ENCODE measurements at regions not wholly inside any gene's neighbourhood (a gene's known extent, or its start where the extent isn't known, plus 50 kb on each side); places are given as distances from the start of the nearest gene placed in this dataset.

GRCh38 chr4:132564920-132565319 lies 584.2 kb upstream of the PCDH10 start:
- no peak for TF ChIP-seq CTCF (conservative IDR thresholded peaks at IDR 0.05; ENCODE audit: control insufficient read depth, insufficient read depth, low read depth, low read length)
- H3K4me3 ChIP-seq (ENCODE audit: control insufficient read depth, low read depth, low read length): no peak overlapping the region
- no peak for DNase-seq (ENCODE audit: low read depth)

- no peak overlapping the region for H3K4me3 ChIP-seq (ENCODE audit: control insufficient read depth, low read depth, low read length)
- DNase-seq (ENCODE audit: low read depth): no peak
- TF ChIP-seq CTCF (conservative IDR thresholded peaks at IDR 0.05; ENCODE audit: control insufficient read depth, insufficient read depth, low read depth, low read length): no peak
Observed at GRCh38 chr4:132565542-132565941, 583.6 kb upstream of the PCDH10 start.

GRCh38 chr4:132572210-132572609 lies 576.9 kb upstream of the PCDH10 start:
- no peak overlapping the region for H3K4me3 ChIP-seq (ENCODE audit: control insufficient read depth, low read depth, low read length)
- no peak for TF ChIP-seq CTCF (conservative IDR thresholded peaks at IDR 0.05; ENCODE audit: control insufficient read depth, insufficient read depth, low read depth, low read length)
- no peak for DNase-seq (ENCODE audit: low read depth)

GRCh38 chr4:132587626-132588025 lies 561.5 kb upstream of the PCDH10 start:
- no peak for TF ChIP-seq CTCF (conservative IDR thresholded peaks at IDR 0.05; ENCODE audit: control insufficient read depth, insufficient read depth, low read depth, low read length)
- no peak for DNase-seq (ENCODE audit: low read depth)
- H3K4me3 ChIP-seq (ENCODE audit: control insufficient read depth, low read depth, low read length): no peak overlapping the region

GRCh38 chr4:132592340-132592739 lies 556.8 kb upstream of the PCDH10 start:
- no peak overlapping the region for H3K4me3 ChIP-seq (ENCODE audit: control insufficient read depth, low read depth, low read length)
- TF ChIP-seq CTCF (conservative IDR thresholded peaks at IDR 0.05; ENCODE audit: control insufficient read depth, insufficient read depth, low read depth, low read length): no peak
- no peak for DNase-seq (ENCODE audit: low read depth)

- DNase-seq (ENCODE audit: low read depth): no peak
- no peak overlapping the region for H3K4me3 ChIP-seq (ENCODE audit: control insufficient read depth, low read depth, low read length)
- no peak for TF ChIP-seq CTCF (conservative IDR thresholded peaks at IDR 0.05; ENCODE audit: control insufficient read depth, insufficient read depth, low read depth, low read length)
Observed at GRCh38 chr4:132592850-132593249, 556.2 kb upstream of the PCDH10 start.

- DNase-seq (ENCODE audit: low read depth): no peak
- no peak overlapping the region for H3K4me3 ChIP-seq (ENCODE audit: control insufficient read depth, low read depth, low read length)
- TF ChIP-seq CTCF (conservative IDR thresholded peaks at IDR 0.05; ENCODE audit: control insufficient read depth, insufficient read depth, low read depth, low read length): no peak
Observed at GRCh38 chr4:132593717-132594400, 555.2 kb upstream of the PCDH10 start.

All from fibroblast of mammary gland (primary cell).